Brain pericyte (primary cell): ENCODE measurements at regions not wholly inside any gene's neighbourhood (a gene's known extent, or its start where the extent isn't known, plus 50 kb on each side); places are given as distances from the start of the nearest gene placed in this dataset.

Source experiments
- DNase-seq: peaks from one replicate; pipeline ENCODE4 v3.0.0-alpha.2; 2012; ENCODE audit warnings: low read depth, low spot score

- no peak for DNase-seq
Observed at GRCh38 chr3:163692494-163692893, 1385.8 kb downstream of the SI start.

GRCh38 chr3:163684651-163685050, 1393.6 kb downstream of the SI start:
- no peak for DNase-seq

GRCh38 chr3:163672954-163673353, 1405.3 kb downstream of the SI start:
- DNase-seq, result no peak

GRCh38 chr3:163671201-163671600, 1407.1 kb downstream of the SI start:
- no peak for DNase-seq

GRCh38 chr3:163664466-163664865, 1413.8 kb downstream of the SI start:
- DNase-seq, result no peak

- DNase-seq, result no peak
Observed at GRCh38 chr3:163657088-163657487, 1421.2 kb downstream of the SI start.

- DNase-seq, result no peak
Observed at GRCh38 chr3:163655021-163655420, 1423.3 kb downstream of the SI start.

- no peak for DNase-seq
Observed at GRCh38 chr3:163644172-163644571, 1434.1 kb downstream of the SI start.

GRCh38 chr3:163632722-163633121, 1445.6 kb downstream of the SI start:
- DNase-seq, result no peak

GRCh38 chr3:163626753-163627152, 1451.5 kb downstream of the SI start:
- no peak for DNase-seq

- no peak for DNase-seq
Observed at GRCh38 chr3:163622384-163622783, 1455.9 kb downstream of the SI start.

GRCh38 chr3:163614886-163615285, 1463.4 kb downstream of the SI start:
- no peak for DNase-seq

- no peak for DNase-seq
Observed at GRCh38 chr3:163605915-163606314, 1472.4 kb downstream of the SI start.

GRCh38 chr3:163601426-163601825, 1476.9 kb downstream of the SI start:
- no peak for DNase-seq

GRCh38 chr3:163587342-163587741, 1491.0 kb downstream of the SI start:
- DNase-seq, result no peak

- no peak for DNase-seq
Observed at GRCh38 chr3:163582967-163583366, 1495.3 kb downstream of the SI start.

- no peak for DNase-seq
Observed at GRCh38 chr3:163577271-163577670, 1501.0 kb downstream of the SI start.

- DNase-seq, result no peak
Observed at GRCh38 chr3:163576314-163576713, 1502.0 kb downstream of the SI start.

GRCh38 chr3:163573324-163573723, 1505.0 kb downstream of the SI start:
- no peak for DNase-seq

- no peak for DNase-seq
Observed at GRCh38 chr3:163572856-163573255, 1505.4 kb downstream of the SI start.

- no peak for DNase-seq
Observed at GRCh38 chr3:163563485-163563884, 1514.8 kb downstream of the SI start.

- DNase-seq, result no peak
Observed at GRCh38 chr3:163562625-163563024, 1515.7 kb downstream of the SI start.

GRCh38 chr3:163561151-163561550, 1517.1 kb downstream of the SI start:
- no peak for DNase-seq

- DNase-seq, result no peak
Observed at GRCh38 chr3:163560459-163560858, 1517.8 kb downstream of the SI start.
